WI38 (cell line): ENCODE measurements at regions not wholly inside any gene's neighbourhood (a gene's known extent, or its start where the extent isn't known, plus 50 kb on each side); places are given as distances from the start of the nearest gene placed in this dataset.

Experiments
- H3K4me3 ChIP-seq: 2 replicates; pipeline ENCODE4 v1.5.1; 2011; ENCODE audit warnings: low read depth, mild to moderate bottlenecking, control low read depth, low read length
- TF ChIP-seq, protein P1 (sequence below): IDR thresholded peaks from 2 replicates; pipeline ENCODE4 v1.5.1; 2012; ENCODE audit warnings: low read depth, mild to moderate bottlenecking, control low read depth, low read length

DNA sequence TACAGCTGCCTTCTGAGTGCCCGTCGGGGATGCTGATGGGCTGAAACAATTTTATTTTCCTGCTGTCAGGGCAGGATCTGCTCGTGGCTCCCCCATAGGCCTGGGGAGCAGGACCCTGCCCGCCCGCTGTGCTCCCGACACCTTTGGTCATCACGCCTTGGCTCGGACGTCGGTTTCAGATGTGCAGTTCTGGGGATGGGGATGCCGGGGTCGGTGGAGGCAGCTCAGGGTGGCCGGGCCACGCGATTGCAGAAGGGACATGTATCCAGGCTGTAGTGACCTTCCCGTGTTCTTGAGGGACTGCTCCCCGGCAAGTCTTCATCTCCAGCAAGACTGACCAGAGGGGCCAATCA, 1150.5 kb downstream of the BRD1 start:
- TF ChIP-seq, protein P1, sequence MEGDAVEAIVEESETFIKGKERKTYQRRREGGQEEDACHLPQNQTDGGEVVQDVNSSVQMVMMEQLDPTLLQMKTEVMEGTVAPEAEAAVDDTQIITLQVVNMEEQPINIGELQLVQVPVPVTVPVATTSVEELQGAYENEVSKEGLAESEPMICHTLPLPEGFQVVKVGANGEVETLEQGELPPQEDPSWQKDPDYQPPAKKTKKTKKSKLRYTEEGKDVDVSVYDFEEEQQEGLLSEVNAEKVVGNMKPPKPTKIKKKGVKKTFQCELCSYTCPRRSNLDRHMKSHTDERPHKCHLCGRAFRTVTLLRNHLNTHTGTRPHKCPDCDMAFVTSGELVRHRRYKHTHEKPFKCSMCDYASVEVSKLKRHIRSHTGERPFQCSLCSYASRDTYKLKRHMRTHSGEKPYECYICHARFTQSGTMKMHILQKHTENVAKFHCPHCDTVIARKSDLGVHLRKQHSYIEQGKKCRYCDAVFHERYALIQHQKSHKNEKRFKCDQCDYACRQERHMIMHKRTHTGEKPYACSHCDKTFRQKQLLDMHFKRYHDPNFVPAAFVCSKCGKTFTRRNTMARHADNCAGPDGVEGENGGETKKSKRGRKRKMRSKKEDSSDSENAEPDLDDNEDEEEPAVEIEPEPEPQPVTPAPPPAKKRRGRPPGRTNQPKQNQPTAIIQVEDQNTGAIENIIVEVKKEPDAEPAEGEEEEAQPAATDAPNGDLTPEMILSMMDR = no peak
- H3K4me3 ChIP-seq = no peak overlapping the region

DNA sequence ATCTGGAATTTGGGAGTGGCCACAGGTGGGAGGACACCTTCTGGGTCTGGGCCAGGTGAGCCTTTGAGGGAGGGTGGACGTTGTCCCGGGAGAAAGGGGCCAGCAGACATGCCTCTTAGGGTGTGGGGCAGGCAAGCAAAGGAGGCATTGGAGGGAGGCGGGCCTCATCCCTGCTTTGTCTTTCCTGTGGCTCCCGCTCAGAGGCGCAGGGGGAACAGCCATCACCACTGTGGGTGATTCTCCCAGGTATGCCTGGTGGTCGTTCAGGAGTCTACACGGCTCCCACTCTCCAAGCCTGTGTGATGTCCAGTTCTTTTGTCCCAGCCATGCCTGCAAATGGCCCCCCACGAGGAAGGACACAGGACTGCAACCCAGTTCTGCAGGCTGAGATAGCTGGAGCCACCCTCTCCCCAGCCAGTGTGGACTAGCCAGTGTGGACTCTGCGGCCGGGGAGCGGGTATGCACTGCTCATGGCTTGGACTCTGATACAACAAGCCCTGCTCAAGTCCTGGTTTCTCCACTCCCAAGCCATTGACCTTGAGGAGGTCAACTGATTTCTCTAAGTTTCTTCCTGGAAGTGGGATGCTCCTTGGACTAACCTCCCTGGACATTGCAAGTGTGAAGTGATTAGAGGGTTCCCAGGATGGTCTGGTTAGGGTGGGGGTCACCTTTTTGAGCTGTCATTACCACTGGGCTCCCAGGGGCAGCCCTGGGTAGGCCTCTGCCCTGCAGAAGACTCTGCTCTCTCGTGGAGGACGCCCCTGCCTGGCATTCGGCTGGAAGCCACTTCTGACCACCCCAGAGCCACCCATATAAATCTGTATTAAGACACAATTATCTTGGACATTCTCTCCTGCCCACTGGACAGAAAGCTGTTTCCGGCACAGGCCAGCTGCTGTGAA, 1151.2 kb downstream of the BRD1 start:
- TF ChIP-seq, protein P1 = no peak
- H3K4me3 ChIP-seq = no peak overlapping the region

DNA sequence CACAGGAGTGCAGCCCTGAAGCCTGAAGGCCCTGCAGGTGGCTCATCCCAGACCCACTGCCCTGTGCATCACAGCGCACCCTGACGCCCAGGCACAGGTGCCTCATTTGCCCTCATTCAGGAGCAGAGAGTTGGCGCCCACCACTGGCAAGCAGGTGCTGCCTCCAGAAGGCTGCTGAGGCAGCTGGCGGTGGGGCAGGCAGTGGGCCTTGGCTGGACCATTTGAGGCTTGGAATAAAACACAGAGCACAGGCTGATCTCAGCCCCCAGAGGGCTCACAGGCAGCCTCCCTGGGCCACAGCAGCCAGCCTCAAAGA, 1151.9 kb downstream of the BRD1 start:
- TF ChIP-seq, protein P1 = no peak
- no peak overlapping the region for H3K4me3 ChIP-seq

DNA sequence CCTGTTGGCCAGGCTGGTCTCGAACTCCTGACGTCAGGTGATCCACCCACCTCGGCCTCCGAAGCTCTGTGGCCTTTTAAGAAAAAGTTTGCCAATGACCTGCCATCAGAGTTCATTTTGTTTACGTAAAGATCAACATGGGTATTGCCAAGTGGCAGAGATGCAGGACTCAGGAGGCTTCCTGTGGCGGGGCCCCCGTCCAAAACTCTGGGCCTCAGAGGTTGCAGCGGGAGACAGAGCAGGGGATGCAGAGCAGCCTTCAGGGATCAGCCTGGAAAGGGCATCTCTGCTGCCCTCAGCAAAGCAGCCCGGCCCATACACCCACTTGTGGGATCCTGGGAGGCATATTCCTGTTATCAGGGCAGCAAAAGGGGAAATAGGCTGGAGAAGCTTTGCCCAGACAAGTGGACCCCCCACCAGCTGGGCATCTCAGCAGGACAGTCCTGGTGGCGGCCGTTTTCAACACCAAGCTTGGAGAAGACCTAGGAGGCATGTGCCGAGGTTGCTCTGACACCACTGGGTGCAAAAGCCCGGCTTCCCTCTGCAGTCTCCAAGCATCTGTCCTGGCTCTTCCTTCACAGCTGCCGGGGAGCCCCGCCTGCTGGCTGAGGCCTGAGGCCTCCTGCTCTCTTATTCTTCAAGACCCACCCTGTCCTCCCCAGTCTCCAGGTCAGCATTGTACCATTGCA, 1152.4 kb downstream of the BRD1 start:
- TF ChIP-seq, protein P1 = no peak
- no peak overlapping the region for H3K4me3 ChIP-seq

DNA sequence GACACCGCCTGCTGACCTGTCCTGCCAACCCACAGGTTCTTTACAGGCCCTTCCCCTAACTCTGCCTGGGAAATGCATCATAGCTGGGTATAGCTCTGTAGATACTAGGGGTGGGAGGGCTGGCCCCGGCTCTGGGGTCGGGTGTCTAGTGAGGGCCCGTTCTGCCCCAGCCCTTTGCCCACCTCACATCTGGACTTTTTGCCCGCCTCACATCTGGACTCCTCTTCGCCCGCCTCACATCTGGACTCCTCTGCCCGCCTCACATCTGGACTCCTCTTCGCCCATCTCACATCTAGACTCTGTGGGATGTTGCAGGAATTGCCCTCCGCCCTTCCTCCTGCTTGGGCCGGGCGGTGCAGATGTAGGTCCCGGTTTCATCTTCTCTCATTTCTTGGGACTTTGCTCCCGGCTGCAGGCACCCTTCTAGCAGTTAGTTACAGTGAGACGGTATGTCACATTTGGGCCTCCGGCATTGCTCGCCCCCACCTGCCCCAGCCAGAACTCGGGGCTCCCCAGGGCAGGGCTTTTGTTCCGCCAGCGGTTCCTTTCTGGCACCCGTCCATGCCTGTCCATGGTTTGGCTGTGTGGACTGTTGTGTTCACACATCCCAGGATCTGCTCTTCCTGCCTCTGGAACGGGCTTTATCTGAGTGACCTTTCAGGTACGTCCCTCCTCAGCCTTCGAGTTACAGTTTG, 1153.7 kb downstream of the BRD1 start:
- TF ChIP-seq, protein P1 = no peak
- no peak overlapping the region for H3K4me3 ChIP-seq

DNA sequence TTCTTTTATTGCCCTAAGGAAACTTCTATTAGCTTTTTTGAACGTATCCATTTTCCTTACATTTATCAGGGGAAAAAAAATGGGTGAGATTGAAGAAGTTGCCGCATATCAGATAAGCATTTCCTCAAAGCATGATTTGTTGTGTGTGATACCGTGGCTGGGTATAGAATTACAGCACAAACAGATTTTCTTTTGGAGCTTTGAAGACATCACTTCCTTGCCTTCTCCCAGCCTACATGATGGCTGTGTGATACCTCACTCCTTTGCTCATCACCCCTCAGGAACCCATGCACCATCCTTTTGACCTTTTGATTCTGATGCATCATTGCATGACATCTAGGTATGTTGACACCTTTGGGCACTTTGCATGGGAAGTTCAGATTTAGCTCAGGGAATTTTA, 1155.3 kb downstream of the BRD1 start:
- TF ChIP-seq, protein P1 = no peak
- no peak overlapping the region for H3K4me3 ChIP-seq

DNA sequence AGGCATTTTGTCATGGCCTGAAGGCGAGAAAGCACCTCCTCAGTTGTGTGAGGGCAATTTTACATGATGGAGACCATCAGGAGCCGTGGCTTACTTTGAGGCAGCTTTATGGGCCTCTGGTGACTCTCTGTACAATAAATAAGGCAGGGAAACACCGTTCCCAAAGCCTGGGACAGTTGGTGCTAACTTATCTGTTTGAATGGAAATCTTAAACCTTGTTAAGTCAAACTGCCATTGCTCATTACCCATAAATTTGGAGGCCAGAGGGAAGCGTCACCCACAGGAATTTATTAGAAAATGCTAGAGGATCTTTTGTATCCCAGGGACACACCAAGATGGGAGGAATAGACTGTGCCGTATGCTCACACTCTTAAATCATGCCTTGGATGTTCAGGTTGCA, 1156.9 kb downstream of the BRD1 start:
- TF ChIP-seq, protein P1 = no peak

More for the DNA sequence above, 1156.9 kb downstream of the BRD1 start:
- no peak overlapping the region for H3K4me3 ChIP-seq
